ENCODE measurements at regions not wholly inside any gene's neighbourhood (a gene's known extent, or its start where the extent isn't known, plus 50 kb on each side); places are given as distances from the start of the nearest gene placed in this dataset.

- no peaks in the 10 kb centered on the region for H3K27me3 ChIP-seq (ENCODE audit: insufficient read depth, poor library complexity, severe bottlenecking)
- H3K4me3 ChIP-seq (replicated peaks; ENCODE audit: insufficient read depth, low read length) = no peak overlapping the region
- H3K27ac ChIP-seq (replicated peaks) = no peak overlapping the region
- TF ChIP-seq CTCF (IDR thresholded peaks at IDR 0.05; ENCODE audit: insufficient read depth, low read length) (no peak), SPI1 (IDR thresholded peaks at IDR 0.05; ENCODE audit: borderline replicate concordance, low read depth) (no peak)
- DNase-seq (ENCODE audit: low read depth in 1 of 2, low spot score in 1 of 2) = no peak
Observed at GRCh38 chr1:201706109-201706508, 122.8 kb upstream of the IPO9 start.

GRCh38 chr1:201707027-201707426, 121.9 kb upstream of the IPO9 start:
- Histone ChIP-seq H3K27ac (replicated peaks) (no peak overlapping the region), H3K4me3 (replicated peaks; ENCODE audit: insufficient read depth, low read length) (no peak overlapping the region), H3K27me3 (ENCODE audit: insufficient read depth, poor library complexity, severe bottlenecking) (no peaks in the 10 kb centered on the region)
- no peak for DNase-seq (ENCODE audit: low read depth in 1 of 2, low spot score in 1 of 2)
- TF ChIP-seq GABPA (IDR thresholded peaks at IDR 0.05; ENCODE audit: low read depth) (no peak), REST (IDR thresholded peaks at IDR 0.05; ENCODE audit: insufficient replicate concordance, low read depth) (no peak), CTCF (IDR thresholded peaks at IDR 0.05; ENCODE audit: insufficient read depth, low read length) (no peak), SPI1 (IDR thresholded peaks at IDR 0.05; ENCODE audit: borderline replicate concordance, low read depth) (no peak), POLR2AphosphoS5 (IDR thresholded peaks at IDR 0.05; ENCODE audit: low read depth) (no peak)

- Histone ChIP-seq H3K27me3 (ENCODE audit: insufficient read depth, poor library complexity, severe bottlenecking) (peaks cover 3% of the 10 kb centered on the region), H3K4me3 (replicated peaks; ENCODE audit: insufficient read depth, low read length) (no peak overlapping the region), H3K27ac (replicated peaks) (no peak overlapping the region)
- DNase-seq (ENCODE audit: low read depth in 1 of 2, low spot score in 1 of 2) = no peak
- TF ChIP-seq CTCF (IDR thresholded peaks at IDR 0.05; ENCODE audit: insufficient read depth, low read length) = no peak
- no peak for TF ChIP-seq REST (IDR thresholded peaks at IDR 0.05; ENCODE audit: insufficient replicate concordance, low read depth)
- TF ChIP-seq GABPA (IDR thresholded peaks at IDR 0.05; ENCODE audit: low read depth) = no peak
- no peak for TF ChIP-seq POLR2AphosphoS5 (IDR thresholded peaks at IDR 0.05; ENCODE audit: low read depth)
- TF ChIP-seq SPI1 (IDR thresholded peaks at IDR 0.05; ENCODE audit: borderline replicate concordance, low read depth) = no peak
Observed at GRCh38 chr1:201707656-201708055, 121.3 kb upstream of the IPO9 start.

GRCh38 chr1:201708085-201708512, 120.9 kb upstream of the IPO9 start:
- H3K4me3 ChIP-seq (replicated peaks; ENCODE audit: insufficient read depth, low read length) = no peak overlapping the region
- no peak overlapping the region for H3K27ac ChIP-seq (replicated peaks)
- peaks cover 3% of the 10 kb centered on the region for H3K27me3 ChIP-seq (ENCODE audit: insufficient read depth, poor library complexity, severe bottlenecking)
- DNase-seq (ENCODE audit: low read depth in 1 of 2, low spot score in 1 of 2) = no peak
- TF ChIP-seq SPI1 (IDR thresholded peaks at IDR 0.05; ENCODE audit: borderline replicate concordance, low read depth) (no peak), POLR2AphosphoS5 (IDR thresholded peaks at IDR 0.05; ENCODE audit: low read depth) (no peak), REST (IDR thresholded peaks at IDR 0.05; ENCODE audit: insufficient replicate concordance, low read depth) (no peak), GABPA (IDR thresholded peaks at IDR 0.05; ENCODE audit: low read depth) (no peak), CTCF (IDR thresholded peaks at IDR 0.05; ENCODE audit: insufficient read depth, low read length) (no peak)

Measured in HL-60 (cell line).